ENCODE measurements at regions not wholly inside any gene's neighbourhood (a gene's known extent, or its start where the extent isn't known, plus 50 kb on each side); places are given as distances from the start of the nearest gene placed in this dataset.

DNA sequence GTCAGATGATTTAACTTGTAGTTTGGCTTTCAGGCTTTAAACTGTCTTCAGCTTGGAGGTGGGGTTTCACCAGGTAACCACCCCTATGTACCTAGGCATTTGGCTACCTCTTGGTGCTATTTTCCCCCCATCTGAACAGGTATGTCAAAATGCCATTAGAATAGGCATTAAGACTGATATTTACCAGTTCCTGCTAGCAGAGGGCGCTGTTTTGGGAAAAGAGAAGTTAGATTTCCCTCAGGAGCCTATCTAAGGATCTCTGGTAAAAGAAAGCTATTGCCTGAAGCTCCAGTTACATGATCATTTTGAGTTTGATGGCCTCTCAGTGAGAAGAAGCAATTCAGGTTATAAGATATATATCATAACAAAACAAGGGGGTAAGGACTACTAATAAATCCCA, 879.1 kb downstream of the SH3BGRL start:
- Histone ChIP-seq H3K27ac (ENCODE audit: extremely low read depth, low read depth, low read length) (no peak overlapping the region), H3K36me3 (ENCODE audit: control insufficient read depth in 2 of 2, insufficient read depth in 1 of 2, low read length in 2 of 2) (no peaks in the 10 kb centered on the region), H3K9me3 (ENCODE audit: control insufficient read depth, insufficient read depth, low read depth, low read length) (no peaks in the 10 kb centered on the region; the same call in none of the 2 replicates), H3K4me1 (ENCODE audit: control insufficient read depth, insufficient read depth, low read length) (no peaks in the 10 kb centered on the region), H3K4me3 (ENCODE audit: low read depth, low read length) (no peak overlapping the region)
- TF ChIP-seq ZNF548 (tag by site-specific recombination; IDR thresholded peaks at IDR 0.05) (no peak), ZNF184 (tag by site-specific recombination; IDR thresholded peaks at IDR 0.05) (no peak), IKZF3 (tag by site-specific recombination; IDR thresholded peaks at IDR 0.05) (no peak), ZNF626 (tag by site-specific recombination; IDR thresholded peaks at IDR 0.05) (no peak), HOXC10 (CRISPR knock-in tag; IDR thresholded peaks at IDR 0.05) (no peak), ZBTB21 (tag by site-specific recombination; IDR thresholded peaks at IDR 0.05) (no peak), ZNF785 (tag by site-specific recombination; IDR thresholded peaks at IDR 0.05) (no peak), SALL2 (tag by site-specific recombination; IDR thresholded peaks at IDR 0.05; ENCODE audit: borderline replicate concordance) (no peak), SCRT2 (tag by site-specific recombination; IDR thresholded peaks at IDR 0.05) (no peak), ZNF341 (tag by site-specific recombination; IDR thresholded peaks at IDR 0.05; ENCODE audit: low read depth) (no peak), ZNF214 (tag by site-specific recombination; IDR thresholded peaks at IDR 0.05; ENCODE audit: borderline replicate concordance) (no peak)
- TF ChIP-seq, protein P1, sequence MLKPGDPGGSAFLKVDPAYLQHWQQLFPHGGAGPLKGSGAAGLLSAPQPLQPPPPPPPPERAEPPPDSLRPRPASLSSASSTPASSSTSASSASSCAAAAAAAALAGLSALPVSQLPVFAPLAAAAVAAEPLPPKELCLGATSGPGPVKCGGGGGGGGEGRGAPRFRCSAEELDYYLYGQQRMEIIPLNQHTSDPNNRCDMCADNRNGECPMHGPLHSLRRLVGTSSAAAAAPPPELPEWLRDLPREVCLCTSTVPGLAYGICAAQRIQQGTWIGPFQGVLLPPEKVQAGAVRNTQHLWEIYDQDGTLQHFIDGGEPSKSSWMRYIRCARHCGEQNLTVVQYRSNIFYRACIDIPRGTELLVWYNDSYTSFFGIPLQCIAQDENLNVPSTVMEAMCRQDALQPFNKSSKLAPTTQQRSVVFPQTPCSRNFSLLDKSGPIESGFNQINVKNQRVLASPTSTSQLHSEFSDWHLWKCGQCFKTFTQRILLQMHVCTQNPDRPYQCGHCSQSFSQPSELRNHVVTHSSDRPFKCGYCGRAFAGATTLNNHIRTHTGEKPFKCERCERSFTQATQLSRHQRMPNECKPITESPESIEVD (tag by site-specific recombination; IDR thresholded peaks at IDR 0.05) = no peak
- TF ChIP-seq, protein P2, sequence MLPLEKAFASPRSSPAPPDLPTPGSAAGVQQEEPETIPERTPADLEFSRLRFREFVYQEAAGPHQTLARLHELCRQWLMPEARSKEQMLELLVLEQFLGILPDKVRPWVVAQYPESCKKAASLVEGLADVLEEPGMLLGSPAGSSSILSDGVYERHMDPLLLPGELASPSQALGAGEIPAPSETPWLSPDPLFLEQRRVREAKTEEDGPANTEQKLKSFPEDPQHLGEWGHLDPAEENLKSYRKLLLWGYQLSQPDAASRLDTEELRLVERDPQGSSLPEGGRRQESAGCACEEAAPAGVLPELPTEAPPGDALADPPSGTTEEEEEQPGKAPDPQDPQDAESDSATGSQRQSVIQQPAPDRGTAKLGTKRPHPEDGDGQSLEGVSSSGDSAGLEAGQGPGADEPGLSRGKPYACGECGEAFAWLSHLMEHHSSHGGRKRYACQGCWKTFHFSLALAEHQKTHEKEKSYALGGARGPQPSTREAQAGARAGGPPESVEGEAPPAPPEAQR (tag by site-specific recombination; IDR thresholded peaks at IDR 0.05) = no peak
- CTCF ChIA-PET = interaction anchor here (0.6 to 1.9 kb wide), 6 partner anchors 9 to 595 kb away, joined by 3 to 5 read pairs (median 4); no protein-coding TSS in a partner anchor
- POLR2A ChIA-PET = no interaction called here

DNA sequence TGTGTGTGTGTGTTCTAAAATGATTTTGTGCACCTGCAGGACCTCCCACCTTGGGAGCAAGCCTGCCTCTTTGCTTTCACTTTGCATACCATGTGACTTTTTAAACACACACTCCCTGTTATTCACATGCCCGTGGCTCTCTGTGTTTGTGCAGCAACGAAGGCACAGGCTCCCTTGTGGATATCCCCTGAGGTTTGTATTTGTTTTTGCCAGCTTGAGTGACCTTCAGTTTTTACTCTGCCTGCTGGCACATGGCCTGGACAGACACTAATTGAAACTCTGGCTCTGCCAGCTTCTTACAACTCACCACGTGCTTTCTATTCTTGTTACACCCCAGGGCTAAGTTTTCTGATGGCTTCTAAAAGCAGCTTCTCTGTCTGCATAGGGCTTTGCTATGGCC, 885.8 kb downstream of the SH3BGRL start:
- Histone ChIP-seq H3K36me3 (ENCODE audit: control insufficient read depth in 2 of 2, insufficient read depth in 1 of 2, low read length in 2 of 2) (no peaks in the 10 kb centered on the region), H3K4me3 (ENCODE audit: low read depth, low read length) (no peak overlapping the region), H3K9me3 (ENCODE audit: control insufficient read depth, insufficient read depth, low read depth, low read length) (peaks cover 2% of the 10 kb centered on the region), H3K4me1 (ENCODE audit: control insufficient read depth, insufficient read depth, low read length) (no peaks in the 10 kb centered on the region), H3K27ac (ENCODE audit: extremely low read depth, low read depth, low read length) (no peak overlapping the region)
- POLR2A ChIA-PET = no interaction called here
- CTCF ChIA-PET = interaction anchor here (0.6 kb wide), 1 partner anchor 921 kb away, joined by 3 read pairs; no protein-coding TSS in a partner anchor
- TF ChIP-seq REPIN1 (tag by site-specific recombination; IDR thresholded peaks at IDR 0.05; ENCODE audit: low read depth) = no peak

DNA sequence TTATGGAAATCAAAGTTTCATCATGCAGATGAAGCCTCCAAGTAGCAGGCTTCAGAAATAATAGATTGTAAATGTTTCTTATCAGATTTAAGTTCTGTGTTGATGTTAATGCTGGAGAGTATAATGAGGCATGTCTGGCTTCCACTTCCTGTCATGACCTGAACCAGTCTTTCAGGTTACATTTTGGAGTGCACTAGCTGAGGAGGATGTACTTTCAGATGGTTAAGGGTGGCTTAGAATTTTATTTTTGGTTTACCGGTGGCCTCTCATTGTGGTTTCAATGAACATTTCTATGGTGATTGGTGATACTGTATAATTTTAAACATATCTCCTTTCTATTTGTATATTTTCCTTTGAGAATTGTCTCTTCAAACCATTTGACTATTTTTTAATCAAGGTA, 890.4 kb downstream of the SH3BGRL start:
- POLR2A ChIA-PET = no interaction called here
- TF ChIP-seq ZFP69B (tag by site-specific recombination; IDR thresholded peaks at IDR 0.05) = no peak
- TF ChIP-seq ZFHX2 (tag by site-specific recombination; conservative IDR thresholded peaks at IDR 0.05) = no peak
- TF ChIP-seq KLF16 (tag by site-specific recombination; IDR thresholded peaks at IDR 0.05) = no peak
- no peak for TF ChIP-seq ZNF133 (tag by site-specific recombination; IDR thresholded peaks at IDR 0.05)
- no peak for TF ChIP-seq ZNF571 (tag by site-specific recombination; IDR thresholded peaks at IDR 0.05)
- TF ChIP-seq ZBTB8A (tag by site-specific recombination; IDR thresholded peaks at IDR 0.05) = no peak
- TF ChIP-seq ZNF521 (tag by site-specific recombination; IDR thresholded peaks at IDR 0.05) = no peak
- TF ChIP-seq ZNF354C (tag by site-specific recombination; IDR thresholded peaks at IDR 0.05; ENCODE audit: borderline replicate concordance, low read depth) = no peak
- TF ChIP-seq, protein P3, sequence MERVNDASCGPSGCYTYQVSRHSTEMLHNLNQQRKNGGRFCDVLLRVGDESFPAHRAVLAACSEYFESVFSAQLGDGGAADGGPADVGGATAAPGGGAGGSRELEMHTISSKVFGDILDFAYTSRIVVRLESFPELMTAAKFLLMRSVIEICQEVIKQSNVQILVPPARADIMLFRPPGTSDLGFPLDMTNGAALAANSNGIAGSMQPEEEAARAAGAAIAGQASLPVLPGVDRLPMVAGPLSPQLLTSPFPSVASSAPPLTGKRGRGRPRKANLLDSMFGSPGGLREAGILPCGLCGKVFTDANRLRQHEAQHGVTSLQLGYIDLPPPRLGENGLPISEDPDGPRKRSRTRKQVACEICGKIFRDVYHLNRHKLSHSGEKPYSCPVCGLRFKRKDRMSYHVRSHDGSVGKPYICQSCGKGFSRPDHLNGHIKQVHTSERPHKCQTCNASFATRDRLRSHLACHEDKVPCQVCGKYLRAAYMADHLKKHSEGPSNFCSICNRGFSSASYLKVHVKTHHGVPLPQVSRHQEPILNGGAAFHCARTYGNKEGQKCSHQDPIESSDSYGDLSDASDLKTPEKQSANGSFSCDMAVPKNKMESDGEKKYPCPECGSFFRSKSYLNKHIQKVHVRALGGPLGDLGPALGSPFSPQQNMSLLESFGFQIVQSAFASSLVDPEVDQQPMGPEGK (tag by site-specific recombination; IDR thresholded peaks at IDR 0.05) = no peak
- TF ChIP-seq, protein P4, sequence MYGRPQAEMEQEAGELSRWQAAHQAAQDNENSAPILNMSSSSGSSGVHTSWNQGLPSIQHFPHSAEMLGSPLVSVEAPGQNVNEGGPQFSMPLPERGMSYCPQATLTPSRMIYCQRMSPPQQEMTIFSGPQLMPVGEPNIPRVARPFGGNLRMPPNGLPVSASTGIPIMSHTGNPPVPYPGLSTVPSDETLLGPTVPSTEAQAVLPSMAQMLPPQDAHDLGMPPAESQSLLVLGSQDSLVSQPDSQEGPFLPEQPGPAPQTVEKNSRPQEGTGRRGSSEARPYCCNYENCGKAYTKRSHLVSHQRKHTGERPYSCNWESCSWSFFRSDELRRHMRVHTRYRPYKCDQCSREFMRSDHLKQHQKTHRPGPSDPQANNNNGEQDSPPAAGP (tag by site-specific recombination; IDR thresholded peaks at IDR 0.05) = no peak
- TF ChIP-seq EGR2 (tag by site-specific recombination; IDR thresholded peaks at IDR 0.05; ENCODE audit: low read depth) = no peak
- TF ChIP-seq, protein P5, sequence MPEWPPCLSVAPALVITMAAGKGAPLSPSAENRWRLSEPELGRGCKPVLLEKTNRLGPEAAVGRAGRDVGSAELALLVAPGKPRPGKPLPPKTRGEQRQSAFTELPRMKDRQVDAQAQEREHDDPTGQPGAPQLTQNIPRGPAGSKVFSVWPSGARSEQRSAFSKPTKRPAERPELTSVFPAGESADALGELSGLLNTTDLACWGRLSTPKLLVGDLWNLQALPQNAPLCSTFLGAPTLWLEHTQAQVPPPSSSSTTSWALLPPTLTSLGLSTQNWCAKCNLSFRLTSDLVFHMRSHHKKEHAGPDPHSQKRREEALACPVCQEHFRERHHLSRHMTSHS (tag by site-specific recombination; IDR thresholded peaks at IDR 0.05) = no peak
- no peak for TF ChIP-seq ZNF423 (tag by site-specific recombination; IDR thresholded peaks at IDR 0.05)

More for the DNA sequence above, 890.4 kb downstream of the SH3BGRL start:
- CTCF ChIA-PET = interaction anchor here (0.6 to 2.0 kb wide), 2 partner anchors 9 to 11 kb away, joined by 3 to 5 read pairs; no protein-coding TSS in a partner anchor
- H3K9me3 ChIP-seq (ENCODE audit: control insufficient read depth, insufficient read depth, low read depth, low read length) = no peaks in the 10 kb centered on the region; the same call in 1 of the 2 replicates
- peaks cover 0 to 3% of the 10 kb centered on the region in 2 experiments; a peak in 1 of 3 replicates for H3K36me3 ChIP-seq (ENCODE audit: control insufficient read depth in 2 of 2, insufficient read depth in 1 of 2, low read length in 2 of 2)
- H3K27ac ChIP-seq (ENCODE audit: extremely low read depth, low read depth, low read length) = no peak overlapping the region
- H3K4me1 ChIP-seq (ENCODE audit: control insufficient read depth, insufficient read depth, low read length) = no peaks in the 10 kb centered on the region
- H3K4me3 ChIP-seq (ENCODE audit: low read depth, low read length) = no peak overlapping the region

Measured in HEK293 (cell line).